Hepatocyte (in vitro differentiated cells): ENCODE measurements at regions not wholly inside any gene's neighbourhood (a gene's known extent, or its start where the extent isn't known, plus 50 kb on each side); places are given as distances from the start of the nearest gene placed in this dataset.
"Not testable (repeated sequence)": the region's sequence is repeated elsewhere in the genome, so short reads cannot be mapped to it uniquely, and the experiment has no call there.

ENCODE experiments used
- EZH2 ChIP-seq: fragments of 200-600 bp; sonication (generic); IDR thresholded peaks from 2 replicates; pipeline ENCODE4 v1.6.1; 2016; ENCODE audit warnings: antibody characterized with exemption, mild to moderate bottlenecking, borderline replicate concordance
- EZH2phosphoT487 ChIP-seq: fragments of 200-600 bp; sonication (generic); IDR thresholded peaks from one replicate; pipeline ENCODE4 v1.6.1; 2018; ENCODE audit warnings: antibody characterized with exemption, mild to moderate bottlenecking, low read depth, moderate library complexity; ENCODE audit not compliant: unreplicated experiment, severe bottlenecking
- TF ChIP-seq, protein P1 (sequence below): fragments of 200-600 bp; sonication (generic); IDR thresholded peaks from 2 replicates; pipeline ENCODE4 v1.5.1; 2016; ENCODE audit warnings: antibody characterized with exemption, mild to moderate bottlenecking; ENCODE audit not compliant: poor library complexity

DNA sequence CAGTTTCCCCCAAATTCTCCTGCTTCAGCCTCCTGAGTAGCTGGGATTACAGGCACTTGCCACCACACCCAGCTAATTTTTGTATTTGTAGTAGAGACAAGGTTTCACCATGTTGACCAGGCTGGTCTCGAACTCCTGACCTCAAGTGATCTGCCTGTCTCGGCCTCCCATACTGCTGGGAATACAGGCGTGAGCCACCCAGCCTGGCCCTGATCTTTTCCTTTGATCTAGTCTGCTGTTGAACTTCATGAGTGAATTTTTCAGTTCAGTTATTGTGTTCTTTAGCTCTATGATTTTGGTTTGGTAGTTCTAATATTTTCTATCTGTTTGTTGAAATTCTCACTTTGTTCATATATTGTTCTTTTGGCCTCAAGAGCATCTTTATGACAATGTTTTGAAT lies 83.4 kb upstream of the RAP2C start:
- not testable (repeated sequence) for TF ChIP-seq EZH2phosphoT487, EZH2
- TF ChIP-seq, protein P1, sequence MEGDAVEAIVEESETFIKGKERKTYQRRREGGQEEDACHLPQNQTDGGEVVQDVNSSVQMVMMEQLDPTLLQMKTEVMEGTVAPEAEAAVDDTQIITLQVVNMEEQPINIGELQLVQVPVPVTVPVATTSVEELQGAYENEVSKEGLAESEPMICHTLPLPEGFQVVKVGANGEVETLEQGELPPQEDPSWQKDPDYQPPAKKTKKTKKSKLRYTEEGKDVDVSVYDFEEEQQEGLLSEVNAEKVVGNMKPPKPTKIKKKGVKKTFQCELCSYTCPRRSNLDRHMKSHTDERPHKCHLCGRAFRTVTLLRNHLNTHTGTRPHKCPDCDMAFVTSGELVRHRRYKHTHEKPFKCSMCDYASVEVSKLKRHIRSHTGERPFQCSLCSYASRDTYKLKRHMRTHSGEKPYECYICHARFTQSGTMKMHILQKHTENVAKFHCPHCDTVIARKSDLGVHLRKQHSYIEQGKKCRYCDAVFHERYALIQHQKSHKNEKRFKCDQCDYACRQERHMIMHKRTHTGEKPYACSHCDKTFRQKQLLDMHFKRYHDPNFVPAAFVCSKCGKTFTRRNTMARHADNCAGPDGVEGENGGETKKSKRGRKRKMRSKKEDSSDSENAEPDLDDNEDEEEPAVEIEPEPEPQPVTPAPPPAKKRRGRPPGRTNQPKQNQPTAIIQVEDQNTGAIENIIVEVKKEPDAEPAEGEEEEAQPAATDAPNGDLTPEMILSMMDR, result not testable (repeated sequence)
